Stimulated activated CD8-positive, alpha-beta memory T cell treated with anti-CD3 and anti-CD28 coated beads, Interleukin-15, amount 100 ng/mL, for 48 hours (primary cell): ENCODE measurements at regions not wholly inside any gene's neighbourhood (a gene's known extent, or its start where the extent isn't known, plus 50 kb on each side); places are given as distances from the start of the nearest gene placed in this dataset.

Source experiments
- DNase-seq, 2 donors: peaks; one replicate each; pipeline ENCODE4 v3.0.0-alpha.2; 2020; ENCODE audit warnings: low read depth in 2 of 2

GRCh38 chr14:82138431-82138830 is 604.8 kb upstream of the SEL1L start:
- no peak for DNase-seq

- no peak for DNase-seq
Observed at GRCh38 chr14:82146846-82147245, 613.2 kb upstream of the SEL1L start.

- no peak for DNase-seq
Observed at GRCh38 chr14:82153689-82154088, 620.0 kb upstream of the SEL1L start.

- no peak for DNase-seq
Observed at GRCh38 chr14:82159624-82160023, 626.0 kb upstream of the SEL1L start.

GRCh38 chr14:82180139-82180538 is 646.5 kb upstream of the SEL1L start:
- DNase-seq: no peak

GRCh38 chr14:82182646-82183045 is 649.0 kb upstream of the SEL1L start:
- no peak for DNase-seq

GRCh38 chr14:82190742-82191141 is 657.1 kb upstream of the SEL1L start:
- no peak for DNase-seq

GRCh38 chr14:82192387-82192786 is 658.7 kb upstream of the SEL1L start:
- no peak for DNase-seq

- no peak for DNase-seq
Observed at GRCh38 chr14:82223276-82223675, 689.6 kb upstream of the SEL1L start.

- no peak for DNase-seq
Observed at GRCh38 chr14:82224610-82225009, 691.0 kb upstream of the SEL1L start.

- no peak for DNase-seq
Observed at GRCh38 chr14:82230748-82231147, 697.1 kb upstream of the SEL1L start.

- no peak for DNase-seq
Observed at GRCh38 chr14:82238649-82239048, 705.0 kb upstream of the SEL1L start.

GRCh38 chr14:82239223-82239622 is 705.6 kb upstream of the SEL1L start:
- DNase-seq: no peak

- DNase-seq: no peak
Observed at GRCh38 chr14:82244791-82245190, 711.1 kb upstream of the SEL1L start.

- no peak for DNase-seq
Observed at GRCh38 chr14:82251494-82251893, 717.8 kb upstream of the SEL1L start.

GRCh38 chr14:82270286-82270685 is 736.6 kb upstream of the SEL1L start:
- no peak for DNase-seq

GRCh38 chr14:82298811-82299210 is 765.2 kb upstream of the SEL1L start:
- no peak for DNase-seq

GRCh38 chr14:82309199-82309598 is 775.5 kb upstream of the SEL1L start:
- DNase-seq: no peak

- DNase-seq: no peak
Observed at GRCh38 chr14:82313889-82314288, 780.2 kb upstream of the SEL1L start.

- DNase-seq: no peak
Observed at GRCh38 chr14:82328442-82328841, 794.8 kb upstream of the SEL1L start.

GRCh38 chr14:82341261-82341810 is 807.7 kb upstream of the SEL1L start:
- DNase-seq: no peak

- no peak for DNase-seq
Observed at GRCh38 chr14:82342596-82342995, 808.9 kb upstream of the SEL1L start.

GRCh38 chr14:82345184-82345583 is 811.5 kb upstream of the SEL1L start:
- DNase-seq: no peak

GRCh38 chr14:82354126-82354525 is 820.5 kb upstream of the SEL1L start:
- DNase-seq: no peak

GRCh38 chr14:82359201-82359600 is 825.5 kb upstream of the SEL1L start:
- DNase-seq: no peak
